GM13976 (cell line): ENCODE measurements at regions not wholly inside any gene's neighbourhood (a gene's known extent, or its start where the extent isn't known, plus 50 kb on each side); places are given as distances from the start of the nearest gene placed in this dataset.

Experiments used
- DNase-seq: peaks from one replicate; pipeline ENCODE4 v3.0.0; 2012; ENCODE audit warnings: low spot score
- in situ Hi-C: fragments of 300-500 bp; cut with MboI; formaldehyde crosslinking; loops from one replicate; pipeline ENCODE4 v1.12.0; 2022; ENCODE audit warnings: low sequenced_read_pairs, mixed read lengths, inconsistent platforms; ENCODE audit not compliant: unreplicated experiment
- TF ChIP-seq, protein P1 (sequence below): IDR thresholded peaks from 2 replicates; pipeline ENCODE4 v1.5.1; 2012; ENCODE audit warnings: borderline replicate concordance, mild to moderate bottlenecking; ENCODE audit not compliant: insufficient read depth; ENCODE audit errors: extremely low read depth, missing control alignments, control extremely low read depth

DNA sequence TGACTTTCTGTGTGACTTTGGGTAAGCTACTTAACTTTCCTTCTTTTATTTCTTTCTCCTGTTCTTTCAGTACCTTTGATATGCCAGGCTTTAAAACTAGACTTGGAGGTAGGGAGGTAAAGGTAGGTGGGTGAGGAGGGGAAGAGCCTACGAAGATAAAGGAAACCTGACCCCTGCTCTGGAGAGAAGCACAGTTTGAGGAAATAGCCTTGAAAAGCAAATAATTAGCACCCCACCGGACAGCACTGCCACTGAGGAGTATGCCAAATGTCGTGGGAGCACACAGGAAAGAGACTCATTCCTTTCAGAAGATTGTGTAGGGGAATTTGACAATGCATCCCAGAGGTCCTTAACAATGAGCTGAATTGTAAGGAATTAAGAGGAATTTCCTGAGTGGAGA, 65.2 kb upstream of the SPAG17 start:
- TF ChIP-seq, protein P1, sequence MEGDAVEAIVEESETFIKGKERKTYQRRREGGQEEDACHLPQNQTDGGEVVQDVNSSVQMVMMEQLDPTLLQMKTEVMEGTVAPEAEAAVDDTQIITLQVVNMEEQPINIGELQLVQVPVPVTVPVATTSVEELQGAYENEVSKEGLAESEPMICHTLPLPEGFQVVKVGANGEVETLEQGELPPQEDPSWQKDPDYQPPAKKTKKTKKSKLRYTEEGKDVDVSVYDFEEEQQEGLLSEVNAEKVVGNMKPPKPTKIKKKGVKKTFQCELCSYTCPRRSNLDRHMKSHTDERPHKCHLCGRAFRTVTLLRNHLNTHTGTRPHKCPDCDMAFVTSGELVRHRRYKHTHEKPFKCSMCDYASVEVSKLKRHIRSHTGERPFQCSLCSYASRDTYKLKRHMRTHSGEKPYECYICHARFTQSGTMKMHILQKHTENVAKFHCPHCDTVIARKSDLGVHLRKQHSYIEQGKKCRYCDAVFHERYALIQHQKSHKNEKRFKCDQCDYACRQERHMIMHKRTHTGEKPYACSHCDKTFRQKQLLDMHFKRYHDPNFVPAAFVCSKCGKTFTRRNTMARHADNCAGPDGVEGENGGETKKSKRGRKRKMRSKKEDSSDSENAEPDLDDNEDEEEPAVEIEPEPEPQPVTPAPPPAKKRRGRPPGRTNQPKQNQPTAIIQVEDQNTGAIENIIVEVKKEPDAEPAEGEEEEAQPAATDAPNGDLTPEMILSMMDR, result no peak
- no peak for DNase-seq
- in situ Hi-C loops, result no loop called here

GRCh38 chr1:118249641-118250040, 64.6 kb upstream of the SPAG17 start:
- TF ChIP-seq, protein P1, result no peak
- DNase-seq, result no peak
- in situ Hi-C loops, result no loop called here

DNA sequence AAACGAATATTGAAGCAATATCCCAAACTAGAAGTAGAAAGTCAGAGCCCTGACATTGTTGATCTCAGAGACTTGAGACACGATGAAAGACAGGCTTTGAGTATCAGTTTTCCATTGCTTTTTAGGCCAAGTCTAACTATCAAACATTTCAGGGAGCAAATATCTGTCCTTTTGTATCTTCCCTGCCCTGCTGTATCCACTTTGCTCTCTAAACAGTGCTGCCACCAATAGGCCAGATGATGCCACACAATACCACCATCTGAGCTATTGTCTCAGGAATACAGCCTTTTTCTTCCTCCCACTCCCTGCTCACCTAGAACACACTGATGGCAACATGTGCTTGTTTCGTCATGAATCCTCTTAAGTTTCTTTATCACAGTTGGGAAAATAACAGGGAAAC, 62.6 kb upstream of the SPAG17 start:
- DNase-seq, result no peak
- in situ Hi-C loops, result no loop called here

GRCh38 chr1:118246646-118247045, 61.6 kb upstream of the SPAG17 start:
- TF ChIP-seq, protein P1, result no peak
- DNase-seq, result no peak
- in situ Hi-C loops, result no loop called here

More for the DNA sequence above, 62.6 kb upstream of the SPAG17 start:
- TF ChIP-seq, protein P1, result peak; percentile 24

GRCh38 chr1:118244194-118244593, 59.2 kb upstream of the SPAG17 start:
- in situ Hi-C loops, result no loop called here
- TF ChIP-seq, protein P1, result no peak
- no peak for DNase-seq

GRCh38 chr1:118243269-118243668, 58.2 kb upstream of the SPAG17 start:
- in situ Hi-C loops, result no loop called here

More at GRCh38 chr1:118243269-118243668, 58.2 kb upstream of the SPAG17 start:
- no peak for DNase-seq
- TF ChIP-seq, protein P1, result no peak
